OCI-LY1 (cell line): ENCODE measurements at regions not wholly inside any gene's neighbourhood (a gene's known extent, or its start where the extent isn't known, plus 50 kb on each side); places are given as distances from the start of the nearest gene placed in this dataset.
"Not testable (repeated sequence)": the region's sequence is repeated elsewhere in the genome, so short reads cannot be mapped to it uniquely, and the experiment has no call there.

Experiments
- H2AFZ ChIP-seq: fragments of 200-600 bp; sonication (generic), shearing (Covaris generic); 2 replicates; pipeline ENCODE4 v1.6.0; 2014; ENCODE audit warnings: antibody characterized with exemption, mild to moderate bottlenecking, low read length
- H3F3A ChIP-seq: fragments of 200-600 bp; sonication (generic), shearing (Covaris generic); 2 replicates; pipeline ENCODE4 v1.6.0; 2014; ENCODE audit warnings: mild to moderate bottlenecking, antibody characterized with exemption, low read length, moderate library complexity; ENCODE audit not compliant: insufficient read depth
- H3K27ac ChIP-seq: fragments of 200-600 bp; sonication (generic); 2 replicates; pipeline ENCODE4 v1.5.1; 2014; ENCODE audit warnings: low read length, mixed run types, mild to moderate bottlenecking, low read depth; ENCODE audit not compliant: poor library complexity, severe bottlenecking
- H3K27me3 ChIP-seq: fragments of 200-600 bp; sonication (generic); 2 replicates; pipeline ENCODE4 v1.6.0; 2014; ENCODE audit warnings: antibody characterized with exemption, mild to moderate bottlenecking, low read length, moderate library complexity; ENCODE audit not compliant: insufficient read depth
- H3K36me3 ChIP-seq: fragments of 200-600 bp; sonication (generic); 2 replicates; pipeline ENCODE4 v1.6.1; 2014; ENCODE audit warnings: mild to moderate bottlenecking, antibody characterized with exemption, low read length, moderate library complexity, mixed read lengths; ENCODE audit not compliant: insufficient read depth
- H3K4me1 ChIP-seq: fragments of 200-600 bp; sonication (generic); 2 replicates; pipeline ENCODE4 v1.5.1; 2014; ENCODE audit warnings: mild to moderate bottlenecking, low read length, moderate library complexity; ENCODE audit not compliant: insufficient read depth, severe bottlenecking
- H3K4me2 ChIP-seq: fragments of 200-600 bp; sonication (generic), shearing (Covaris generic); 2 replicates; pipeline ENCODE4 v1.6.1; 2014; ENCODE audit warnings: low read length
- H3K4me3 ChIP-seq: fragments of 200-600 bp; sonication (generic); 2 replicates; pipeline ENCODE4 v1.5.1; 2014; ENCODE audit warnings: low read length, low read depth, mild to moderate bottlenecking, mixed read lengths; ENCODE audit not compliant: poor library complexity, severe bottlenecking
- H3K79me2 ChIP-seq: fragments of 200-600 bp; shearing (Covaris generic); 2 replicates; pipeline ENCODE4 v1.6.1; 2016; ENCODE audit warnings: mixed run types, low read length, mixed read lengths; ENCODE audit not compliant: insufficient read depth
- H3K9ac ChIP-seq: fragments of 200-600 bp; sonication (generic), shearing (Covaris generic); 2 replicates; pipeline ENCODE4 v1.6.1; 2014; ENCODE audit warnings: mild to moderate bottlenecking, low read length, mixed read lengths
- H3K9me2 ChIP-seq: fragments of 200-600 bp; sonication (generic), shearing (Covaris generic); 2 replicates; pipeline ENCODE4 v1.6.1; 2014; ENCODE audit warnings: low read depth, mild to moderate bottlenecking, low read length, mixed read lengths
- H3K9me3 ChIP-seq: fragments of 200-600 bp; shearing (Covaris generic); 2 replicates; pipeline ENCODE4 v1.6.1; 2014; ENCODE audit warnings: low read length, mixed read lengths
- H4K20me1 ChIP-seq: fragments of 200-600 bp; sonication (generic), shearing (Covaris generic); 2 replicates; pipeline ENCODE4 v1.6.0; 2016; ENCODE audit warnings: mild to moderate bottlenecking, low read length; ENCODE audit not compliant: insufficient read depth
- CTCF ChIP-seq: fragments of 200-600 bp; sonication (generic), shearing (Covaris generic); IDR thresholded peaks from 2 replicates; pipeline ENCODE4 v1.5.1; 2017; ENCODE audit warnings: mild to moderate bottlenecking, antibody characterized with exemption, low read length, moderate library complexity, mixed read lengths
- EZH2 ChIP-seq: fragments of 200-600 bp; sonication (generic), shearing (Covaris generic); IDR thresholded peaks from 2 replicates; pipeline ENCODE4 v1.8.0; 2017; ENCODE audit warnings: borderline replicate concordance, mixed run types, mild to moderate bottlenecking, antibody characterized with exemption, low read length, moderate library complexity, mixed read lengths

GRCh38 chr6:86872810-86873209, 64.5 kb upstream of the HTR1E start:
- not testable (repeated sequence) for H3K9ac ChIP-seq, H3K4me2 ChIP-seq, H3K9me2 ChIP-seq

DNA sequence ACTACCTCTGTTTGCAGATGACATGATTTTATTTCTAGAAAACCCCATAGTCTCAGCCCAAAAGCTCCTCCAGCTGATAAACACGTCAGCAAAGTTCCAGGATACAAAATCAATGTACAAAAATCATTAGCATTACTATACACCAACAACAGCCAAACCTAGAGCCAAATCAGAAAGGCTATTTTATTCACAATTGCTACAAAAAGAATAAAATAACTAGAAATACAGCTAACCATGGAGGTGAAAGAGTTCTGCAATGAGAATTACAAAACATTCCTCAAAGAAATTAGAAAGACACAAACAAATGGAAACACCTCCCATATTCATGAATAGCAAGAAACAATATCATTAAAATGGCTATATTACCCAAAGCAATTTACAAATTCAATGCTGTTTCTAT, 65.6 kb upstream of the HTR1E start:
- Histone ChIP-seq H3K27ac (no peak overlapping the region), H3K79me2 (no peaks in the 10 kb centered on the region), H2AFZ (no peak overlapping the region), H3K4me2 (no peak overlapping the region), H3K9ac (no peak overlapping the region), H3K9me3 (no peaks in the 10 kb centered on the region), H4K20me1 (no peaks in the 10 kb centered on the region), H3K4me3 (no peak overlapping the region), H3K27me3 (no peaks in the 10 kb centered on the region), H3K36me3 (no peaks in the 10 kb centered on the region), H3K9me2 (no peaks in the 10 kb centered on the region), H3K4me1 (no peaks in the 10 kb centered on the region), H3F3A (no peaks in the 10 kb centered on the region)
- TF ChIP-seq EZH2: no peak
- TF ChIP-seq CTCF: no peak

More at GRCh38 chr6:86872810-86873209, 64.5 kb upstream of the HTR1E start:
- not testable (repeated sequence) for H3K4me3 ChIP-seq, H3F3A ChIP-seq, H3K27me3 ChIP-seq, H2AFZ ChIP-seq, H3K36me3 ChIP-seq, H3K4me1 ChIP-seq, H4K20me1 ChIP-seq, H3K9me3 ChIP-seq, H3K79me2 ChIP-seq, H3K27ac ChIP-seq

DNA sequence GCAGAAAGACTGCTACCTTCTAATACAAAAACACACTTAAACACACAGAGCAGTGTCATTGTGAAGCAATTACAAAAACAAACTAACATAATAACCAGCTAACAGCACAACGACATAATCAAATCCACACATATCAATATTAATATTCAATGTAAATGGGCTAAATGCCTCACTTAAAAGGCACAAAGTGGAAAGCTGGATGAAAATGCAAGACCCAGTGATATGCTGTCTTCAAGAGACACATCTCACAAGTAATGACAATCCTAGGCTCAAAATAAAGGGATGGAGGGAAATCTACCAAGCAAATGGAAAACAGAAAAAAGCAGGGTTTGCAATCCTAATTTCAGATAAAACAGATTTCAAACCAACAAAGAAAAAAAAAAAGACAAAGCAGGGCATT, 67.8 kb upstream of the HTR1E start:
- H3K4me3 ChIP-seq: no peak overlapping the region
- H3K9me3 ChIP-seq: no peaks in the 10 kb centered on the region
- no peaks in the 10 kb centered on the region for H3K79me2 ChIP-seq
- H3K4me2 ChIP-seq: no peak overlapping the region
- H3F3A ChIP-seq: no peaks in the 10 kb centered on the region
- H3K9ac ChIP-seq: no peak overlapping the region
- H4K20me1 ChIP-seq: no peaks in the 10 kb centered on the region
- no peaks in the 10 kb centered on the region for H3K36me3 ChIP-seq
- H2AFZ ChIP-seq: no peak overlapping the region
- no peak for TF ChIP-seq EZH2
- TF ChIP-seq CTCF: no peak
- no peak overlapping the region for H3K27ac ChIP-seq
- no peaks in the 10 kb centered on the region for H3K4me1 ChIP-seq
- no peaks in the 10 kb centered on the region for H3K9me2 ChIP-seq
- no peaks in the 10 kb centered on the region for H3K27me3 ChIP-seq

DNA sequence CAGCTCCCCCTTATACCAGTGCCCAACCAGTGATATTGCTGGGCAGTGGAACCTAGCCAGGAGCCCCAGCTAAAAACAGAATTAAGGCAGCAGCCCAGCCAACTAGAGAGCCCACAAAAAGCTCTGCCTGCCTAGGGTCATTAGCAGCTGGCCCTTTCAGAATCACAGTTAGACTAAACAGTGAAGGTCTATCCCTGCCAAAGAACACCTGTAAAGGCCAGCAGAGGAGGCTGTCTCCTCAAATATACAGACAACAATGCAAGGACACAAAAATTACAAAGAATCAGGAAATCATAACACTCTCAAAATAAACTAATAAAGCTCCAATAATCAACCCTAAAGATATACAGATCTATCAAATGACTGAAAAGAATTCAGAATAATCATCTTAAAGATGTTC, 77.8 kb upstream of the HTR1E start:
- no peak overlapping the region for H3K4me2 ChIP-seq
- no peaks in the 10 kb centered on the region for H3F3A ChIP-seq
- H3K9me2 ChIP-seq: no peaks in the 10 kb centered on the region
- no peaks in the 10 kb centered on the region for H3K27me3 ChIP-seq
- H3K9me3 ChIP-seq: no peaks in the 10 kb centered on the region
- no peak overlapping the region for H3K4me3 ChIP-seq
- no peaks in the 10 kb centered on the region for H3K4me1 ChIP-seq
- no peak overlapping the region for H3K9ac ChIP-seq
- no peaks in the 10 kb centered on the region for H3K36me3 ChIP-seq
- H3K27ac ChIP-seq: no peak overlapping the region
- H2AFZ ChIP-seq: no peak overlapping the region
- H4K20me1 ChIP-seq: no peaks in the 10 kb centered on the region
- no peak for TF ChIP-seq EZH2
- TF ChIP-seq CTCF: no peak
- H3K79me2 ChIP-seq: no peaks in the 10 kb centered on the region
